Panc1 (cell line): ENCODE measurements at regions not wholly inside any gene's neighbourhood (a gene's known extent, or its start where the extent isn't known, plus 50 kb on each side); places are given as distances from the start of the nearest gene placed in this dataset.

Source experiments
- CTCF ChIP-seq: fragments of 450-650 bp; IDR thresholded peaks from 2 replicates; pipeline ENCODE4 v1.5.1; 2017; ENCODE audit warnings: mild to moderate bottlenecking
- POLR2AphosphoS5 ChIP-seq: IDR thresholded peaks from 2 replicates; pipeline ENCODE4 v1.6.1; 2012; ENCODE audit warnings: mild to moderate bottlenecking, low read depth, low read length, moderate library complexity
- SIN3A ChIP-seq: IDR thresholded peaks from 2 replicates; pipeline ENCODE4 v1.6.1; 2012; ENCODE audit warnings: low read depth, mild to moderate bottlenecking, low read length, moderate library complexity, borderline replicate concordance; ENCODE audit not compliant: insufficient read depth
- TCF7L2 ChIP-seq: IDR thresholded peaks from 2 replicates; pipeline ENCODE4 v1.6.1; 2011; ENCODE audit warnings: mild to moderate bottlenecking, low read depth, low read length, inconsistent platforms

DNA sequence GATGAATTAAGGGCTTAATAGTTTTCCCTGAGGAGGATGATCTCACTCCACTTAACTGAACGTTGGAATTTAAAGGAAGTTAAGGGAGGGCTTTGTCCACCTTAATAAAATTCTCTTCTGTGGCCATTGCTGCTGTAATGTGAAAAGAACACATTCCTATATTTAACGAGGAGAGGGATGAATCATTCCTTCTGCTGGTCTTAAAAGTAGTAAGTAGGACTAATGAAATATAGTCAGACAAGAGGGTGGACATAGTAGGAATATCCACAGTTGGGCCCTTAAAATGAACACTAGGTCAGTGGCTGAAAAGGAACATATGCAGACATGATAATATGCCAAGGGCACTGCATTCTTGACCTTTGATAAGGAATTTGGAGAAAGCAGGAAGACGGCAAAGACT, 405.6 kb downstream of the PMP22 start:
- no peak for TF ChIP-seq TCF7L2
- no peak for TF ChIP-seq CTCF
- TF ChIP-seq POLR2AphosphoS5: no peak
- no peak for TF ChIP-seq SIN3A
